ENCODE measurements at regions not wholly inside any gene's neighbourhood (a gene's known extent, or its start where the extent isn't known, plus 50 kb on each side); places are given as distances from the start of the nearest gene placed in this dataset.

DNA sequence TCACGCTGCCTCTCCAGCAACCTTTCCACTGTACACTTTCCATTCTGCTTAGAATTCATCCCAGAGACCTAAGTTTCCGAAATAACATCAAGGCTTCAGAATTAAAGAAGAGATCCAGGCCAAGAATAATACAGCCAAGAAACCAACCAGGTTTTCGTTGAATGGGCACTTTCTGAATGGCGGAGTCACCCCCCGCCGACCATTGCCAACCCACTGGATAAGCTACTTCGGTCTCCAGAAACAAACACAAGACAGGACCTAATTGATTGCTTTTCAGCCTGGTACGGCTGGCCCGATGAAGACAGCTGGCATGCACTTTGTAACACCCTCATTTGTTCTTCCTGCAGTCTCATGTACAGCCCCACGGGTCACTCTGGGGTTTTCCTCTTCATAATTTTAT, 308.1 kb upstream of the ZFHX3 start:
- Histone ChIP-seq H3K9me3 (no peaks in the 10 kb centered on the region), H3F3A (replicated peaks; ENCODE audit: insufficient read depth) (no peaks in the 10 kb centered on the region), H3K27ac (ENCODE audit: low read depth in 2 of 2, low read length in 1 of 2) (no peak overlapping the region), H3K4me1 (ENCODE audit: control insufficient read depth in 1 of 2, insufficient read depth in 2 of 2, low read depth in 1 of 2, low read length in 1 of 2) (peaks cover 0 to 7% of the 10 kb centered on the region in 2 experiments; a peak in 1 of 4 replicates), H3K36me3 (replicated peaks in 1 of 2; ENCODE audit: control insufficient read depth in 1 of 2, insufficient read depth in 2 of 2, low read length in 1 of 2) (no peaks in the 10 kb centered on the region), H3K4me2 (no peak overlapping the region), H3K27me3 (ENCODE audit: insufficient read depth) (no peaks in the 10 kb centered on the region), H4K20me1 (ENCODE audit: insufficient read depth) (no peaks in the 10 kb centered on the region), H3K9me2 (no peaks in the 10 kb centered on the region), H3K4me3 (ENCODE audit: low read depth in 2 of 2, low read length in 1 of 2) (no peak overlapping the region), H2AFZ (ENCODE audit: low read depth) (no peak overlapping the region), H3K79me2 (ENCODE audit: insufficient read depth) (no peaks in the 10 kb centered on the region), H3K9ac (no peak overlapping the region)
- POLR2A ChIA-PET = no interaction called here
- no peak for DNase-seq
- CTCF ChIA-PET = no interaction called here
- TF ChIP-seq, protein P1, sequence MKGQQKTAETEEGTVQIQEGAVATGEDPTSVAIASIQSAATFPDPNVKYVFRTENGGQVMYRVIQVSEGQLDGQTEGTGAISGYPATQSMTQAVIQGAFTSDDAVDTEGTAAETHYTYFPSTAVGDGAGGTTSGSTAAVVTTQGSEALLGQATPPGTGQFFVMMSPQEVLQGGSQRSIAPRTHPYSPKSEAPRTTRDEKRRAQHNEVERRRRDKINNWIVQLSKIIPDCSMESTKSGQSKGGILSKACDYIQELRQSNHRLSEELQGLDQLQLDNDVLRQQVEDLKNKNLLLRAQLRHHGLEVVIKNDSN (IDR thresholded peaks at IDR 0.05; ENCODE audit: borderline replicate concordance, low read depth) = no peak
- TF ChIP-seq POLR2AphosphoS5 (IDR thresholded peaks at IDR 0.05; ENCODE audit: low read depth, low read length) = no peak
- no peak for TF ChIP-seq EP300 (IDR thresholded peaks at IDR 0.05; ENCODE audit: borderline replicate concordance in 1 of 2, low read depth in 1 of 2, low read length in 1 of 2)
- 72% methylated on average over 10 of the region's 10 CpGs for WGBS (ENCODE audit: low lambda C conversion rate)

DNA sequence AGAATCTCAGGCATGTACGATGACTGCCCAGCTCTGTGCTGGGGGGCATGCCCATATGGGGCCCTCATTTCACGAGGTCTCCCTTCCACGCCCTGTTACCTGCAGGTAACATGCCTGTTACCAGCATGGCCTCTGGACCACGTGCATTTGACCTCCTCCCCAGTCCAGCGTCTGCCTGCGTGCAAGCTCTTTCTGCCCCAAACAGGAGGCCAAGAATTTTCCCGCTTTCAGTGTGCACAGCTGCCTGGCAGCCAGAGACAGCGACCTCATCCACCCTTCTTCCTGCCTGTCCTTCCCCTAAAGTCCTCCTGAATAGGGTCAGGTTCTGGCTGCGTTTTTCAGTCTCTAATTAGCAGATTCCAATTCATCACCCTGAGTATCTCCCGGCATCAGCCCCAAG, 306.5 kb upstream of the ZFHX3 start:
- no peak for DNase-seq
- Histone ChIP-seq H3K4me2 (no peak overlapping the region), H4K20me1 (ENCODE audit: insufficient read depth) (no peaks in the 10 kb centered on the region), H3K36me3 (replicated peaks in 1 of 2; ENCODE audit: control insufficient read depth in 1 of 2, insufficient read depth in 2 of 2, low read length in 1 of 2) (no peaks in the 10 kb centered on the region), H3K4me3 (ENCODE audit: low read depth in 2 of 2, low read length in 1 of 2) (no peak overlapping the region), H3K79me2 (ENCODE audit: insufficient read depth) (no peaks in the 10 kb centered on the region), H3F3A (replicated peaks; ENCODE audit: insufficient read depth) (no peaks in the 10 kb centered on the region), H3K9me3 (no peaks in the 10 kb centered on the region), H3K4me1 (ENCODE audit: control insufficient read depth in 1 of 2, insufficient read depth in 2 of 2, low read depth in 1 of 2, low read length in 1 of 2) (peaks cover 0 to 12% of the 10 kb centered on the region in 2 experiments; a peak in 1 of 4 replicates), H3K27ac (ENCODE audit: low read depth in 2 of 2, low read length in 1 of 2) (no peak overlapping the region), H3K9ac (no peak overlapping the region), H2AFZ (ENCODE audit: low read depth) (no peak overlapping the region), H3K27me3 (ENCODE audit: insufficient read depth) (no peaks in the 10 kb centered on the region), H3K9me2 (no peaks in the 10 kb centered on the region)
- 40% methylated on average over 9 of the region's 10 CpGs for WGBS (ENCODE audit: low lambda C conversion rate)
- CTCF ChIA-PET = no interaction called here
- POLR2A ChIA-PET = no interaction called here
- TF ChIP-seq TCF12 (IDR thresholded peaks at IDR 0.05) = no peak
- no peak for TF ChIP-seq PBX3 (IDR thresholded peaks at IDR 0.05)
- TF ChIP-seq JUND (IDR thresholded peaks at IDR 0.05) = no peak
- TF ChIP-seq YY1 (IDR thresholded peaks at IDR 0.05; ENCODE audit: low read depth) = no peak
- TF ChIP-seq NFIC (IDR thresholded peaks at IDR 0.05; ENCODE audit: borderline replicate concordance) = no peak
- no peak for TF ChIP-seq RXRA (IDR thresholded peaks at IDR 0.05; ENCODE audit: borderline replicate concordance, low read depth)
- TF ChIP-seq, protein P2, sequence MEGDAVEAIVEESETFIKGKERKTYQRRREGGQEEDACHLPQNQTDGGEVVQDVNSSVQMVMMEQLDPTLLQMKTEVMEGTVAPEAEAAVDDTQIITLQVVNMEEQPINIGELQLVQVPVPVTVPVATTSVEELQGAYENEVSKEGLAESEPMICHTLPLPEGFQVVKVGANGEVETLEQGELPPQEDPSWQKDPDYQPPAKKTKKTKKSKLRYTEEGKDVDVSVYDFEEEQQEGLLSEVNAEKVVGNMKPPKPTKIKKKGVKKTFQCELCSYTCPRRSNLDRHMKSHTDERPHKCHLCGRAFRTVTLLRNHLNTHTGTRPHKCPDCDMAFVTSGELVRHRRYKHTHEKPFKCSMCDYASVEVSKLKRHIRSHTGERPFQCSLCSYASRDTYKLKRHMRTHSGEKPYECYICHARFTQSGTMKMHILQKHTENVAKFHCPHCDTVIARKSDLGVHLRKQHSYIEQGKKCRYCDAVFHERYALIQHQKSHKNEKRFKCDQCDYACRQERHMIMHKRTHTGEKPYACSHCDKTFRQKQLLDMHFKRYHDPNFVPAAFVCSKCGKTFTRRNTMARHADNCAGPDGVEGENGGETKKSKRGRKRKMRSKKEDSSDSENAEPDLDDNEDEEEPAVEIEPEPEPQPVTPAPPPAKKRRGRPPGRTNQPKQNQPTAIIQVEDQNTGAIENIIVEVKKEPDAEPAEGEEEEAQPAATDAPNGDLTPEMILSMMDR (IDR thresholded peaks at IDR 0.05) = no peak
- TF ChIP-seq REST (IDR thresholded peaks at IDR 0.05; ENCODE audit: low read depth, low read length) = no peak
- TF ChIP-seq RAD21 (IDR thresholded peaks at IDR 0.05; ENCODE audit: low read length) = no peak
- no peak for TF ChIP-seq MXI1 (IDR thresholded peaks at IDR 0.05; ENCODE audit: low read depth, low read length)
- TF ChIP-seq FOXM1 (IDR thresholded peaks at IDR 0.05; ENCODE audit: low read depth) = no peak
- TF ChIP-seq SIN3A (IDR thresholded peaks at IDR 0.05; ENCODE audit: borderline replicate concordance, low read depth, low read length) = no peak
- no peak for TF ChIP-seq FOXJ3 (CRISPR knock-in tag; IDR thresholded peaks at IDR 0.05)
- no peak for TF ChIP-seq EP300 (IDR thresholded peaks at IDR 0.05; ENCODE audit: borderline replicate concordance in 1 of 2, low read depth in 1 of 2, low read length in 1 of 2)
- no peak for TF ChIP-seq FOSL2 (IDR thresholded peaks at IDR 0.05; ENCODE audit: borderline replicate concordance, low read depth)
- TF ChIP-seq POLR2AphosphoS5 (IDR thresholded peaks at IDR 0.05; ENCODE audit: low read depth, low read length) = no peak
- TF ChIP-seq MAX (IDR thresholded peaks at IDR 0.05; ENCODE audit: low read depth) = no peak
- TF ChIP-seq EZH2phosphoT487 (IDR thresholded peaks at IDR 0.05; ENCODE audit: borderline replicate concordance, low read depth) = no peak

Measured in SK-N-SH (cell line).